ENCODE measurements at regions not wholly inside any gene's neighbourhood (a gene's known extent, or its start where the extent isn't known, plus 50 kb on each side); places are given as distances from the start of the nearest gene placed in this dataset.

DNA sequence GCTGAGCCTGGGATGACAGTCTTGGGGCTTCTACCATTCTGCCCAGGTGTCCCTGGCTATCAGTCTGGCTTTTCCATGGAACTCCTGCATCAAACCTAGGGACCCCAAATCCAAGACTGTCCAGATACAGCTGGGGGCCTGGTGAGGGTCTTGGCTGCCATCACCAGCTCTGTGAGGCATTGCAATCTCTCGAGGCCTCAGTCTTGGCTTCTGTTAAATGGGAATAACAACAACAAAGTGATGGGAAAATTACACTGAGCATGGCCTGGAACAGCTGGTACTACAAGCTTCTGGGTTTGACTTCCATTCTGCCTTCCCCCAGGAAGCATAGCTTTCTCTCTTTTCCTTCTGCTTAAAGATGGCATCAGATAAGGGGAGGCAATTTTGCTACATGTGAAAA is 50.0 kb upstream of the LCTL start:
- H3K27me3 ChIP-seq (ENCODE audit: insufficient read depth, low read length, poor library complexity): no peaks in the 10 kb centered on the region
- ATAC-seq (ENCODE audit: insufficient read depth, low read depth): no peak
- H3K4me3 ChIP-seq (ENCODE audit: low read depth in 1 of 2, low read length in 2 of 2): no peak overlapping the region
- no peak for DNase-seq
- H3K4me2 ChIP-seq (ENCODE audit: insufficient read depth, low read length): no peak overlapping the region
- H4K20me1 ChIP-seq (ENCODE audit: insufficient read depth, low read length): no peaks in the 10 kb centered on the region
- H3K36me3 ChIP-seq (ENCODE audit: insufficient read depth, low read length): no peaks in the 10 kb centered on the region
- H3K79me2 ChIP-seq (ENCODE audit: insufficient read depth, low read length): no peaks in the 10 kb centered on the region
- no peaks in the 10 kb centered on the region for H3K9me3 ChIP-seq (ENCODE audit: insufficient read depth, low read length, severe bottlenecking)
- no peak overlapping the region for H3K27ac ChIP-seq (ENCODE audit: low read length)
- H3K4me1 ChIP-seq (ENCODE audit: insufficient read depth, low read length): no peaks in the 10 kb centered on the region
- no peak overlapping the region for H3K9ac ChIP-seq (ENCODE audit: low read depth, low read length)
- TF ChIP-seq EZH2 (IDR thresholded peaks at IDR 0.05; ENCODE audit: borderline replicate concordance, low read depth, low read length, severe bottlenecking): no peak
- TF ChIP-seq, protein P1, sequence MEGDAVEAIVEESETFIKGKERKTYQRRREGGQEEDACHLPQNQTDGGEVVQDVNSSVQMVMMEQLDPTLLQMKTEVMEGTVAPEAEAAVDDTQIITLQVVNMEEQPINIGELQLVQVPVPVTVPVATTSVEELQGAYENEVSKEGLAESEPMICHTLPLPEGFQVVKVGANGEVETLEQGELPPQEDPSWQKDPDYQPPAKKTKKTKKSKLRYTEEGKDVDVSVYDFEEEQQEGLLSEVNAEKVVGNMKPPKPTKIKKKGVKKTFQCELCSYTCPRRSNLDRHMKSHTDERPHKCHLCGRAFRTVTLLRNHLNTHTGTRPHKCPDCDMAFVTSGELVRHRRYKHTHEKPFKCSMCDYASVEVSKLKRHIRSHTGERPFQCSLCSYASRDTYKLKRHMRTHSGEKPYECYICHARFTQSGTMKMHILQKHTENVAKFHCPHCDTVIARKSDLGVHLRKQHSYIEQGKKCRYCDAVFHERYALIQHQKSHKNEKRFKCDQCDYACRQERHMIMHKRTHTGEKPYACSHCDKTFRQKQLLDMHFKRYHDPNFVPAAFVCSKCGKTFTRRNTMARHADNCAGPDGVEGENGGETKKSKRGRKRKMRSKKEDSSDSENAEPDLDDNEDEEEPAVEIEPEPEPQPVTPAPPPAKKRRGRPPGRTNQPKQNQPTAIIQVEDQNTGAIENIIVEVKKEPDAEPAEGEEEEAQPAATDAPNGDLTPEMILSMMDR (IDR thresholded peaks at IDR 0.05; ENCODE audit: borderline replicate concordance, extremely low read depth, low read length, poor library complexity, severe bottlenecking): no peak
- no peak overlapping the region for H2AFZ ChIP-seq (ENCODE audit: low read depth, low read length)

DNA sequence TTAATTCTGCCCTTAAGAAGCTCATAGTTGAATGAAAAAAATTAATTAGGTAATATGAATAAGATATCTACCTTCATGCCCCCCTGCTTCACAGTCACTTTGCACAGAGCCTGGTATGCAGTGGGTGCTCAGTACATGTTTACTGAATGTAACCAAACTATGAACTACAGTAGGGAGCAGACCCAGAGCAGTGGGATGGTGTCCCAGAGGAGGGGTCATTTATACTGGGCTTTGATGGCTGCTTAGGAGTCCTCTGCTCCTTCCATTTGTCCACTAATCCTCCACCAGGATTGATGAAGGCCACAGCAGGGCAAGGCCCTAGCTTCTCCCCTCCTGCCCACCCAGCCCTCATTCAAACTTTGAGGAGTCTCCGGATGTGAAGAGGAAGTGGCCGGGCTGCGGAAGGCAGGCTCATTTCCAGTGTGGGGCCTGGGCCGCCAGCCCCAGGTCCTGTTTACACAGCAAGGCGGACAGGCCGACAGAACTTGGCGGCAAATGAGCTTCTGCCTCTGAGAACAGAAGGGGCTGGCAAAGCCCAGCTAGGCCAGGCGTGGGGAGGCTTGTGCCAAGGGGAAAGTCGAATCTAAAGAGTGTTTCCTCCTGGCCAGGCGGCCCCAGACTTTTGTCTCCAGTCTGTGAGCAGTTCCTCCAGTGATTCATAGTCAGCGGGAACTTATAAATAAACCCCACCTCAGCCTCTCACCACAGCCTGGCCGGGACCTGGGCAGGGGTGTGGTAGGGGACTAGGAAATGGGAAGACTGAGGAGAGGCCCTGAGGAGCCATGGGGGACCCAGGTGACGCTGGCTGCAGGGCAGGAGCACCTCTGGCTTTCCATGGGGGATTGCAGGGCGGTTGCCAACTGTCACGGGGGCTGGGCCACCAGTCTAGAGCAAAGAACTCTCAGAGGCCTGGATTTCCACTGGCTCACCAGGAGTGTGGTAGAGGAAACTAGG is 51.6 kb upstream of the LCTL start:
- Histone ChIP-seq H3K9ac (ENCODE audit: low read depth, low read length) (no peak overlapping the region), H3K4me3 (ENCODE audit: low read depth in 1 of 2, low read length in 2 of 2) (no peak overlapping the region), H3K27me3 (ENCODE audit: insufficient read depth, low read length, poor library complexity) (no peaks in the 10 kb centered on the region), H3K36me3 (ENCODE audit: insufficient read depth, low read length) (no peaks in the 10 kb centered on the region), H3K4me1 (ENCODE audit: insufficient read depth, low read length) (no peaks in the 10 kb centered on the region), H3K9me3 (ENCODE audit: insufficient read depth, low read length, severe bottlenecking) (no peaks in the 10 kb centered on the region), H3K4me2 (ENCODE audit: insufficient read depth, low read length) (no peak overlapping the region), H2AFZ (ENCODE audit: low read depth, low read length) (no peak overlapping the region), H3K27ac (ENCODE audit: low read length) (no peak overlapping the region), H4K20me1 (ENCODE audit: insufficient read depth, low read length) (no peaks in the 10 kb centered on the region), H3K79me2 (ENCODE audit: insufficient read depth, low read length) (no peaks in the 10 kb centered on the region)
- no peak for TF ChIP-seq EZH2 (IDR thresholded peaks at IDR 0.05; ENCODE audit: borderline replicate concordance, low read depth, low read length, severe bottlenecking)
- TF ChIP-seq, protein P1 (IDR thresholded peaks at IDR 0.05; ENCODE audit: borderline replicate concordance, extremely low read depth, low read length, poor library complexity, severe bottlenecking): no peak
- DNase-seq (no peak), ATAC-seq (ENCODE audit: insufficient read depth, low read depth) (no peak)

GRCh38 chr15:66619152-66619903 is 53.5 kb upstream of the LCTL start:
- DNase-seq (peak; percentile 52), ATAC-seq (ENCODE audit: insufficient read depth, low read depth) (peak; percentile 78)
- Histone ChIP-seq H3K27ac (ENCODE audit: low read length) (no peak overlapping the region), H3K79me2 (ENCODE audit: insufficient read depth, low read length) (no peaks in the 10 kb centered on the region), H3K9me3 (ENCODE audit: insufficient read depth, low read length, severe bottlenecking) (no peaks in the 10 kb centered on the region), H3K4me1 (ENCODE audit: insufficient read depth, low read length) (no peaks in the 10 kb centered on the region), H3K36me3 (ENCODE audit: insufficient read depth, low read length) (no peaks in the 10 kb centered on the region), H3K9ac (ENCODE audit: low read depth, low read length) (no peak overlapping the region), H2AFZ (ENCODE audit: low read depth, low read length) (no peak overlapping the region), H4K20me1 (ENCODE audit: insufficient read depth, low read length) (no peaks in the 10 kb centered on the region), H3K4me2 (ENCODE audit: insufficient read depth, low read length) (no peak overlapping the region), H3K27me3 (ENCODE audit: insufficient read depth, low read length, poor library complexity) (no peaks in the 10 kb centered on the region), H3K4me3 (ENCODE audit: low read depth in 1 of 2, low read length in 2 of 2) (no peak overlapping the region)
- TF ChIP-seq, protein P1 (IDR thresholded peaks at IDR 0.05; ENCODE audit: borderline replicate concordance, extremely low read depth, low read length, poor library complexity, severe bottlenecking): peak; percentile 74
- no peak for TF ChIP-seq EZH2 (IDR thresholded peaks at IDR 0.05; ENCODE audit: borderline replicate concordance, low read depth, low read length, severe bottlenecking)

Data from DND-41 (cell line).